ENCODE measurements at regions not wholly inside any gene's neighbourhood (a gene's known extent, or its start where the extent isn't known, plus 50 kb on each side); places are given as distances from the start of the nearest gene placed in this dataset.
"Not testable (repeated sequence)": the region's sequence is repeated elsewhere in the genome, so short reads cannot be mapped to it uniquely, and the experiment has no call there.

DNA sequence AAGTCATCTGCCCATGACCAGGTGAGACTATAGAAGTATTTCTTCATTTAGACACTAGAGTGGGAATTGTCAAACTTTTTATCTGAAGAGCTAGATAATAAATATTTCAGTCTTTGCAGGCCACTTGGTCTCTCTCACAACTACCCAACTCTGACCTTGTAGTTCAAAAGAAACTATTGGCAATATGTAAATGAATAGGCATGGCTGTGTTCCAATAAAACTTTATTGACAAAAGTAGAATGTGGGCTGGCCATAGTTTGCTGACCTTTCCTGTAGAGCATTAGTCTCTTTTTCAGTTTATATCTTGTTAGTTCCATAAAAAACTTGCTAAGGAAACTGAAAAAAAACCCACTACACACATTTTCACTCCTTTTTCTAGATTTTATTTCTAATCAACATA lies 535.5 kb downstream of the PRR16 start:
- no peak for DNase-seq (ENCODE audit: low spot score)

DNA sequence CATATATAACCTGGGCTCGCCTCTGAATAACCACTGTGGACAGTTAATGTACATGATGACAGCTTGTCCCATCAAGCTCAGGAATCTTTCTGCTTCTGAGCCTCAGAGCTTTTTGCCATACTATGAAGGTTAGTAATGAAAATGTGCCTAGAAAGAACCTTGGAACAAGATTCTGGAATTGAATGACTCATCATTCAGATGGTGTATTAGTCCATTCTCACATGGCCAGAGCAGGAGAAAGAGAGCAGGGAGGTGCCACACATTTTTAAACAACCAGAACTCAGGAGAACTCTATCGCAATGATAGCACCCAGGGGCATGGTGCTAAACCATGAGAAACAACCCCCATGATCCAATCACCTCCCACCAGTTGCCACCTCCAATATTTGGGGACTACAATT lies 542.1 kb downstream of the PRR16 start:
- DNase-seq (ENCODE audit: low spot score), result no peak

DNA sequence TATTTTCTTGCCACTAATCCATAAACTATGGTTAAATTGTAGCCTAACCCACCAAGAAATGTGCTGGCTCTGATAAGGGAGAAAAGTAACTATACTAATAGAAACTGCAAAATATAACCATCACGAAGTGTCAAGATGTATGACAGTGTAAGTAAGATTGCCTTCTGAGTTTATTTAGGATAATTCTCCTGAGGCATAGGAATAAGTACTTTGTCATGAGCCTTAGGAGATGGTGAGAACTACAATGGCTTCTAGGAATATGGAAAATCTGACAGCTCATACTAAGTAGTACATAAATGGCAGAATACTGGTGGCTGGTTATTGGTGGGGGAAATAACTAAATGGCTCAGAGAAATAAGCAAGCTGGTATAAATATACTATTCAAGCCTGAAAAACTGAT lies 543.9 kb downstream of the PRR16 start:
- DNase-seq (ENCODE audit: low spot score), result no peak

DNA sequence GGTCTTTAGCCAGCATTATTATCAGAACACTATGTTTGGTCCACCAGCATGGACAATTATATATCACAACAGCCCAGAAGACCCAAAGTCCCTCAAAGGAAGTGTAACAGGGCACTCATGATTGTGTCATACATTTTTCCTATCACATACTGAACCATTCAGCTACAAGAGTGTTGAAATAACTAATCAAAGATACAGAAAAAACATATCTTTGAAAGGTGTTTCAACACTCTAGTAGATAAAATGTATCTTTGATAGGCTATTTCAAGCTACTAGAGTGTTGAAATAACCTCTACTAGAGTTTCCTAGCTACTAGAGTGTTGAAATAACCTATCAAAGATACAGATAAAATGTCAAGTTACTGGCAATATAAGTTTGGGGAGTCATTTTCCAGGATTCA lies 545.0 kb downstream of the PRR16 start:
- no peak for DNase-seq (ENCODE audit: low spot score)

DNA sequence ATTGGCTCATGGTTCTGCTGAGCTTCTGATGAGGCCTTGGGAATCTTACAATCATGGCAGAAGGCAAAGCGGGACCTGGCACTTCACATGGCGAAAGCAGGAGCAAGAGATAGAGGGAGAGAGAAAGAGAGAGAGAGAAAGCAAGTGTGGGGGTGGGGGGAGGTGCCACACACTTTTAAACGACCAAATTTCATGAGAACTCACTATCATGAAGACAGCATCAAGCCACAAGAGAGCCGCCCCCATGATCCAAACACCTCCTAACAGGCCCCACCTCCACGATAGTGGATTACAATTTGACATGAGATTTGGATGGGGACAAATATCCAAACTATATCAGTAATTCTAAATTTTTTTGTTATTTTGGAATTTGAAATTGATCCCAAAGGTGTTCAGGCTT lies 553.9 kb downstream of the PRR16 start:
- no peak for DNase-seq (ENCODE audit: low spot score)

DNA sequence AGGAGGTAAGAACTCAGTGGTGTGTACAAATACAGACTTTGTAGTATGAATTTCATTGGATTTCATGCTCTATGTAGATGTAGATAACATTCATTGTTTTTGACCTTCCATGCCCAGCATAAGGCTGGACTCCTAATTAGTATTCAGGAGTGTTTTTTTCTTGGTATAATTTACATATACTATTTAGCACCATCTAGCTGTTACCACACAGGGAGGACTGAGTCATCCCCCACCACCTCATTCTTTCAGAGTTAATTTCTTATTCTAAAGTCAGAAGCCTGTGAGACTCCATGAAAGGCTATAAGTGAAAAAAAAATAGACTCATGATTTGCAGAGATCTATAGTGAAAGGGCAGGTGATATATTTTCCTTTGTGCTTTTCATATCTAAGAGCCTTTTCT lies 555.0 kb downstream of the PRR16 start:
- DNase-seq (ENCODE audit: low spot score), result no peak

DNA sequence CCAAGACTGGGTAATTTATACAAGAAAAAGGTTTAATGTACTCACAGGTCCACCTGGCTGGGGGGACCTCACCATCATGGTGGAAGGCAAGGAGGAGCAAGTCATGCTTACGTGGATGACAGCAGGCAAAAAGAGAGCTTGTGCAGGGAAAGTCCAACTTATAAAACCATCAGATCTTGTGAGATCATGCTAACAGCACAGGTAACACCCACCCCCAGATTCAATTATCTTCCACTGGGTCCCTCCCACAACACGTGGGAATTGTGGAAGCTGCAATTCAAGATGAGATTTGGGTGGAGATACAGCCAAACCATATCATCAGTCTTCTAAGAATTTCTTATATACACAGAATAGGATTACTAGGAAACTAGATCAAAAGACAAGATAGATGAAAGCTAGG lies 555.6 kb downstream of the PRR16 start:
- DNase-seq (ENCODE audit: low spot score), result no peak

DNA sequence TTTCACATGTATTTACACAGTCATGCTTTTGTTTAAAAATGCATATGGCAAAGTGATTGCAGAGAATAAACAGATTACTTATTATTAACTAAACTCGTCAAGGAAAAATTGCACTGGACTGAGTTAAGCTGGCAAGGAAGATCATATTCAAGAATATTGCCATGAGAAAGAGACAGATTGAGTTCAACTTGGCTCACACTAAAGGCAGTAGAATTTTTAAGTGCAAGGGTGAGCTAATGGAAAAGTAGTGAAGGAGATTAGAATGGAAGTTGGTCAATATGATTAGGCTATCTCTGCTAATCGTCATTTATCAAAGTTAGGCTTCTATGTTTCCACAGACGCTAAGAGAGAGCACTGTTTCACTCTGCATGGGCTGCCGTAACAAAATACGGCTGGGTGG lies 557.6 kb downstream of the PRR16 start:
- DNase-seq (ENCODE audit: low spot score), result no peak

DNA sequence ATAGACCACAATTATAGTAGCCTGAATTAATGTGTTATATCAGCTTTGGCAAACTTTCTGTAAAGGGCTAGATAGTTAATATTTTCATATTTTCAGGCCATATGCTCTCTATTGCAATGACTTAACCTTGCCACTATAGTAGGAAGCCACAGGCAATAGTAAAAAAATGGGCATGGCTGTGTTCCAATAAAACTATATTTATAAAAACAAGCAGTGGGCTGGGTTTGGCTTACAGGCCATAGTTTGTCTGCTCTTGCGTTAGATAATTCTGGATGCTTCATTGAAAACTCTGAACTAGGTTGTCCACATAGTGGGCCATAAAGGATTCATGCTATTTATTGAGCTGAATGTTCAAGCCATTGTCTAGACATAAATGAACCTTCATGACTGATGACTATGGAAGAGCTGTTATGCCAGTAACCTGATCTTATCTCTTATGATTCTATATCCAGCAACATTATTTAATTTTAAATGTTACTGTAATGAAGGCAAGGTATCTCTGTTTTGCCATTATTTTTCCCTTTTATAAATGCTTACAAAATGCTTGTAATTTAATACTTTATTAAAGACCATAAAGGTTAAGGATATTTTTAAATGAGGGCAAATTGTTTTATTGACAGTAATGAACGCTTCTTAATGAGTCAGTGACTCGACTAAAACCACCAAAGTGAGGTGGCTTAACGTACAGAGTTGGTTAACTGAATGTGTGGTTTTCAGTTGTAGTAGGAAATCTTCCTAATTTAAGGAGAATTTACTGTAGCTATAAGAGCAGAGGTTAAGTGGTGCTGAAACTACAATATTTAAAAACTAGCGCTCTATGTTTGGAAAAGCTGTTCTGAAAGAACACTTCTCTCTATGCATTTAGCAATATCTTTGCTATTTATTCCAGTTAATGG lies 560.6 kb downstream of the PRR16 start:
- DNase-seq (ENCODE audit: low spot score), result no peak

DNA sequence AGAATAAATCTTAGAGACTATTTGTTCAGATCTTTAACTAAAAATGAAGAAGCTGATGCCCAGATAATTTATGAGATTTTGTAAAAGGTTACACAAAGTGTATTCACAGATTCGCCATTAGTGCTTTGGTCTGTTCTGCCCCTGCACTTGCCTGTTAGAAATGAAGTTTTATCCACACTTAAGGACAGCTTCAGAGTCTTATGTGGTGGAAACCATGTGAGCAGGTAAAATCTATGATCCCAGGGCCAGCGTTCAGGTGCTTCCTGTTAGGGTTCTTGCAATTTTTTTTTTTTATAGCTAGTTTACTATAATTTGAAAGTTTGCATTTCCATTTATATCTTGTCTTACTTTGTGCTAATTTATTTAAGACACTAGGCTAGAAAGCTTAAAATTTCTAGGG lies 561.6 kb downstream of the PRR16 start:
- DNase-seq (ENCODE audit: low spot score), result no peak

DNA sequence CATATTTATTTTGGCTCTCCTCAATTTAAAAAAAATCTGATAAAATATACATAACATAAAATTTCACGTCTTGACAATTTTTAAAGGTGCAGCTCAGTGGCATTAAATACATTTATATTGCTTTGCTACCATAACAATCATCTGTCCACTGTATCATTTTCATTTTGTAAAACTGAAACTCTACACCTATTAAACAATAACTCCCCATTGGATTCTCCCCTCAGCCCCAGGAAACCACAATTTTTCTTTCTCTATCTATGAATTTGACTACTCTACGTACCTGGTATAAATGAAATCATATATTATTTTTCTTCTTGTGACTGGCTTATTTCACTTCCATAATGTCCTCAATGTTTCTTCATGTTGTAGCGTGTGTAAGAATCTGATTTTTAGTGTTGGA lies 563.5 kb downstream of the PRR16 start:
- no peak for DNase-seq (ENCODE audit: low spot score)

DNA sequence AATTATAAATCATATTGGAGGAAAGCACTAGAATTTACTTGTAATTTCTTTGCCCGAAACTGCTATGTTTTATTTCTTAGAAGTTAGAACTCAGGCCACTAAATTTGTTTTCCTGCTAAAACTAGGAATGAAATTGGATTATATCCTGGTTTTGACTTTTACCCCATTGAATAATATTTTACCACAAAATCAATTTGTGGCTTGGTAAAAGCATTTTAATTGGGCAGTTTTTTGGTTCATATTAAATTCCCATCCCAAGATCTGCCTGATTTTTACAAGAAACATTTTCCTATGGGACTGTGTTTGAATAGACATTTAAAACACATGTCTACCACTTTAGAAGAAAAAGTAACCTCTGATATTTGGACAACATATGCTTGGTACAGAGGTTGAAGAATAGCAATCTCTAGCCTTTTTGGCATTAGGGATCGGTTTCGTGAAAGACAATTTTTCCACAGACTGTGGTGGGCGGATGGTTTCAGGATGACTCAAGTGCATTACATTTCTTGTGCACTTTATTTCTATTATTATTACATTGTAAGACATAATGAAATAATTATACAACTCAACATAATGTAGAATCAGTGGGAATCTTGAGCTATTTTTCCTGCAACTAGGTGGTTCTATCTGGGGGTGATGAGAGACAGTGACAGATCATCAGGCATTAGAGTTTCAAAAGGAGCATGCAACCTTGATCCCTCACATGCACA lies 565.6 kb downstream of the PRR16 start:
- no peak for DNase-seq (ENCODE audit: low spot score)

DNA sequence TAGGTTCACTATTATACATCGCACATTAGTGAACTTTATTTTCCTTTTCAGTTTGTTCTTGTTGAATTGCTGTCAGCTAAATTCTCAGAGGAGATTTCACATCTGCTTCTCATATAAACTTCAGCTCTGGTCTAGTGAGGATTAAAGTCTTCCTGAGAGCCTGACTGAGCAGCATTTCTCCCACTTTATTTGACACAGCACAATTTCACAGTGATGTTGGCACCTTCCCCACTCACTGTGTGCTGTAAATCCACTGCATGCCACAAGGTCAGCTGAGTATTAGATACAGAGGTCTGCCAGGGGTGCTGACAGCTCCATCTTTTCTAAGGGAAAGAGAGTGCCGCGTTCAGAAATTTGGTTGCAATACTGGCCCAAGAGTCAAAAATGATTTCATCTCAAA lies 567.4 kb downstream of the PRR16 start:
- no peak for DNase-seq (ENCODE audit: low spot score)

DNA sequence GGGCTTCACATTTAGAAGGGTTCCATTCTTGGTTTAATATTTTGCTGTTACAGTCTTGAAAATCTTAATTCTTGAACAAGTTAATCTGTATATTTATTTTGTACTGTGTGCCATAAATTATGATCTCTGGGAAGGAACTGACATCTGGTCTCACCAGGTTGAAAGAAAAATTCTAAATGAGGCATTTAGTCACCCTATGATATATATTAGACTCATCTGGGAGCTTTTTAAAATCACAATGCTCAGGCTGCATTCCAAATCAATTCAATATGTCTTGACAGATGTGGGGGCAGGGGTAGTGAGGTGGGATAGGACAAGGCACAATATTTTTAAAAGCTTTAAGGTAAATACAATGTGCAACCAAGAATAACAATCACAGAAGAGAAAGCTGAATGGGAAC lies 569.2 kb downstream of the PRR16 start:
- no peak for DNase-seq (ENCODE audit: low spot score)

DNA sequence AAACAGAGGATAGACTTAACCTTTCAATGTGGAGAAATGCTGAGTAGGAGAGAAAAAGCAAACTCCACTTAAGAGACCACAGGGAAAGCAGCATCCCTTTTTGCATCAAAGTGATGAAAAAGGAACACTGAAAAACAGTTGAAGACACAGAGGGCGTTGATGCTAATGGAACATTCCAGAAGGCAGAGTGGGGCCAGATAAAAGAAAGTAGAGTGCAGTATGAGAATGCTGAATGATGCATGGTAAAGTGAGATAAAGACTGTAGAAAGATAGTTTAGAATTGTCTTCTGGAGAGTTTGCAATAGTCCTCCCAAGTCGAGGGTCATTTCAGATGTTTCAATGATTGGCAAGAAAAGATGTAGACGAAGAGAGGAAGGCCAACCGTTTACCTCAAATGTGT lies 574.3 kb downstream of the PRR16 start:
- no peak for DNase-seq (ENCODE audit: low spot score)

DNA sequence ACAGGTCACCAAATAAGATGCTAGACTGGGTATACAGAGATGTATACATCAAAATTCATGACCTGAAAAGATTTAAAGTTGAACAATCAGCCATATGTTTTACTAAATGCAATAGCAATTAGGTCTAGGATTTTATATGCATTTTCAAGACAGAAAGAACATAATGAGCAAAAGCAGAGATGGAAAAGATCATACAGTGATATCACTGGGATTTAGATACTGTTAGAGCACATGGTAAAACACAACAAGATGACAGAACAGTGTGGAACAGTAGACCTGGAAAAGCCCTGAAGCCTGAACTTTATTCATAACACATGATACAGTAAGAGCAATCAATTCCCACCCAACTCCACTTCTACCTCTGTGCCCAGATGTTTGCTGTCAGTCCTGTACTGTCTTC lies 585.9 kb downstream of the PRR16 start:
- DNase-seq (ENCODE audit: low spot score), result no peak

DNA sequence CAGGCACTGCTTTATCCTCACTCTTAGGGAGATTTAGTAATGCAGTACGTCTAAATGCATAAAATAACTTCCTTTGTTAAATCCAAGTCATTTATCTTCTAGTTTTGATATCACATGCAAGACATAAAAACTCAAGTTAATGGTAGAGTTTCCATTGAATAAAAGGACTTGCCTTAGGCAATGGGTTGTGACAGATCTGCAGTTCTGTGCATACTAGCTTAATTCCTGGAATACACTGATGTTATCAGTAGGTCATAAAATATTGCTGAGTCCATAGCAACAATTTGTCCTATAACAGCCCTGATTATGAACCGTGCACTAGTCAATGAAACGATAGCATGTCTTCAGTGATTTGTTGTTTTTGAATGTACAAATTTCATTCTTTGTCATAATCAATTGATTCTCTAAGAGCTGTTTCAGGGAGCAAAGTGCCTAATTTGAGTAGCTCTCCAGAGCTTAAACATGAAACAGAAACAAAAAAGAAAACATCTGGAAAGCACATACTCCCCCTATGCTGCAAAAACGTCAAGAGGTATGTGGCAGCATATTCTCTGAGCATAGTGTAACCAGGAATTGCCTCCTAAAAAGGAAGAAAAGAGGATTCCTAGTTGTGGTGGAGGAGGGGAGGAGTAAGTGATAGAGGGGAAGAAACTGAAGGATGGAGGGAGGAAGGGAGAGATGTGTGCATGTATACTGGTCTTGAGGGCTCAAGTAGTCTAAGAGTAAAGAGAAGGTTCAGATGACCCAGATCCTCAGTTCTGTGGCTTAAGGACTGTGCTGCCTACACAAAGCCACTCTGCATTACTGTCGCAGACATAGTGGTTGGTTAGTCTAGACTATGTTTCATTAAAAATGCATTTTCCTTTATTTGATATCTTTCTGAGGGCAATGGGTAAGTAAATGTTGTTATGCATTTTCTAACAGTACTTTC lies 589.2 kb downstream of the PRR16 start:
- no peak for DNase-seq (ENCODE audit: low spot score)

DNA sequence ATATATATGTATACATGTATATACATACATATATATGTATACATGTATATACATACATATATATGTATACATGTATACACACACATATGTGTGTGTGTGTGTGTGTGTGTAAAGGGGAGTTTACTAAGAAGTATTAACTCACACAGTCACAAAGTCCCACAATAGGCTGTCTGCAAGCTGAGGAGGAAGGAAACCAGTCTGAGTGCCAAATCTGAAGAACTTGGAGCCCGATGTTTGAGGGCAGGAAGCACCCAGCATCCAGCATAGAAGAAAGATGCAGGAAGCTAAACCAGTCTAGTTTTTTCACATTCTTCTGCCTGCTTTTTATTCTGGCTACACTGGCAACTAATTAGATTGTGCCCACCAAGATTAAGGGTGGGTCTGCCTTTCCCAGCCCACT lies 591.5 kb downstream of the PRR16 start:
- DNase-seq (ENCODE audit: low spot score), result no peak

DNA sequence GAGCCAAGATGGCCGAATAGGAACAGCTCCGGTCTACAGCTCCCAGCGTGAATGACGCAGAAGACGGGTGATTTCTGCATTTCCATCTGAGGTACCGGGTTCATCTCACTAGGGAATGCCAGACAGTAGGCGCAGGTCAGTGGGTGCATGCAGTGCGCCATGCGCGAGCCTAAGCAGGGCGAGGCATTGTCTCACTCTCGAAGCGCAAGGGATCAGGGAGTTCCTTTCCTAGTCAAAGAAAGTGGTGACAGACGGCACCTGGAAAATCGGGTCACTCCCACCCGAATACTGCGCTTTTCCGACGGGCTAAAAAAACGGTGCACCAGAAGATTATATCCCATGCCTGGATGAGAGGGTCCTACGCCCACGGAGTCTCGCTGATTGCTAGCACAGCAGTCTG lies 600.1 kb downstream of the PRR16 start:
- DNase-seq (ENCODE audit: low spot score), result not testable (repeated sequence)

DNA sequence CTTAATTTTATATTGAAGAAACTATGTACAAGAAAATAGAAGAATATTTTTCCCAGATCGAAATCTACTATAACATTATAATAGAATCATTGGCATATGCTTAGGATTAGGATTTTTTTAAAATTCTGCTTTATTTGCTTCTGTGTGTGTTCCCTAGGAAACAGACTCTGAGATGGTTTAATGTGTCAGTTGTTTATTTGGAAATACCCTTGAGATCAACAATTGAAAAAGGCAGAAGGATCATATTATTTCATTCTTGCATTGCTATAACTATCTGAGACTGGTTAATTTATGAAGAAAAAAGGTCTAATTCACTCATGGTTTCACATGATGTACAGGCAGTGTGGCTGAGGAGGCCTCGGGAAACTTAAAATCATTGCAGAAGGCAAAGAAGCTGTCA lies 622.6 kb downstream of the PRR16 start:
- no peak for DNase-seq (ENCODE audit: low spot score)

DNA sequence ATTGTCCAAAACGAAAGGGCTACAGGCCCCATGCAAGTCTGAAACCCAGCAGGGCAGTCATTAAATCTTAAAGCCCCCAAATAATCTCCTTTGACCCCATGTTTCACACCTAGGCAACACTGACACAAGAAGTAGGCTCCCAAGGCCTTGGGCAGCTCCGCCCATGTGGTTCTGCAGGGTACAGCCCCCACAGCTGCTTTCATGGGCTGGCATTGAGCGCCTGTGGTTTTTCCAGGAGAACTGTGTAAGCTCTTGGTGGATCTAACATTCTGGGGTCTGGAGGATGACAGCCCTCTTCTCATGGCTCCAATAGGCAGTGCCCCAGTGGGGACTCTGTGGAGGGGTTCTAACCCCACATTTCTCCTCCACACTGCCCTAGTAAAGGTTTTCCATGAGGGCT lies 623.5 kb downstream of the PRR16 start:
- DNase-seq (ENCODE audit: low spot score), result no peak

DNA sequence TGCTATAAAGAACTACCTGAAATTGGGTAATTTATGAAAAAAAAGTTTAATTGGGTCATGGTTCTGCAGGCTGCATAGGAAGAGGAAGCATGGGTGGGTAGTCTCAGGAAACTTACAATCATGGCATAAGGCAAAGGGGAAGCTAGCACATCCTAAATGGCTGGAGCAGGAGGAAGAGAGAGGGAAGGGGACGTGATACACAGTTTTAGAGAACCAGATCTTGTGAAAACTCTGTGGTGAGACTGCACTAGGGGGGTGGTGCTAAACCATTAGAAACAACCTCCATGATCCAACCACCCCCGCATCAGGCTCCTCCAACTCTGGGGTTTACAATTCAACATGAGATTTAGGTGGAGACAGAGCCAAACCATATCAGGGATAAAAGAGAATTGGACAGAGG lies 624.2 kb downstream of the PRR16 start:
- no peak for DNase-seq (ENCODE audit: low spot score)
